ENCODE measurements at regions not wholly inside any gene's neighbourhood (a gene's known extent, or its start where the extent isn't known, plus 50 kb on each side); places are given as distances from the start of the nearest gene placed in this dataset.

DNA sequence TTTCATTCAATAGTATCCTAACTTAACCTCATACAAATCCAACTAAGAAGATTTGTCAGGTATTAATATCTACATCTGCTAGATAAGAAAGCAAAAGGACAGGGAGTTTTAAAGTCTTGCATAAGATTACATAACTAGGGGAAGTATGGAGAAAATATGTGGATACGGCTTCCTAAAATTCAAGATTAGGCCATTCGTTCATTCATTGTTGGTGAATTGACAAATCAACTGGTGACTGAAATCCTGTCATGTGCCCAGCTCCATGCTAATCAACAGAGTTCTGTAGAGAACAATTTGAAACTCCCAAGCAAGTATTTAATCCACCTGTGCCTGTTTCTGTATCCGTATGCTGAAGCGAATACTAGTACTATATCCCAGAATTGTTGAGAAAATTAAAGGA is 260.9 kb upstream of the USP15 start:
- Histone ChIP-seq H2AFZ (no peak overlapping the region), H3K36me3 (ENCODE audit: low read depth) (no peaks in the 10 kb centered on the region), H3K4me3 (no peak overlapping the region), H3K9me2 (ENCODE audit: insufficient read depth) (no peaks in the 10 kb centered on the region), H3K79me2 (ENCODE audit: insufficient read depth) (no peaks in the 10 kb centered on the region), H3K9me3 (ENCODE audit: low read depth) (no peaks in the 10 kb centered on the region), H3K27ac (no peak overlapping the region), H3K4me2 (ENCODE audit: unreplicated experiment) (no peak overlapping the region), H3K9ac (no peak overlapping the region), H4K20me1 (ENCODE audit: insufficient read depth) (no peaks in the 10 kb centered on the region), H3K4me1 (ENCODE audit: insufficient read depth) (no peaks in the 10 kb centered on the region), H3K27me3 (replicated peaks; ENCODE audit: insufficient read depth) (no peaks in the 10 kb centered on the region), H3F3A (ENCODE audit: insufficient read depth) (no peaks in the 10 kb centered on the region)
- no peak for DNase-seq
- 52 to 62% methylated on average over 4 of the region's 4 CpGs for WGBS, 2 experiments (ENCODE audit: low coverage in 1 of 2, low lambda C conversion rate in 2 of 2, missing lambda C conversion rate in 2 of 2)
- TF ChIP-seq EZH2 (IDR thresholded peaks at IDR 0.05; ENCODE audit: insufficient read depth, poor library complexity, severe bottlenecking) (no peak), EZH2phosphoT487 (IDR thresholded peaks at IDR 0.05; ENCODE audit: insufficient read depth, low read depth) (no peak)
- in situ Hi-C loops (cut with MboI) = no loop called here

DNA sequence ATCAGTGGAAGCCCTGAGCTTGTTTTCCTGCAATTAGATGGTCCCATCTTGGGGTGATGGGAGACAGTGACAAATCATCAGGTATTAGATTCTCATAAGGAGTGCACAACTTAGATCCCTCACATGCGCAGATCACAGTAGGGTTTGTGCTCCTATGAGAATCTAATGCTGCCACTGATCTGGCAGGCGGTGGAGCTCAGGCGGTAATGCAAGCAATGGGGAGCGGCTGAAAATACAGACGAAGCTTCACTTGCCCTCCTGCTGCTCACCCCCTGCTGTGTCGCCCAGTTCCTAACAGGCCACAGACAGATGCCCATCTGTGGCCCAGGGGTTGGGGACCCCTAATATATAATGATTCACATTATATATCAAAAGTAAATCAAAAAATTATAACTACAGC is 258.8 kb upstream of the USP15 start:
- Histone ChIP-seq H3K9me2 (ENCODE audit: insufficient read depth) (no peaks in the 10 kb centered on the region), H3K9ac (no peak overlapping the region), H3K27me3 (replicated peaks; ENCODE audit: insufficient read depth) (no peaks in the 10 kb centered on the region), H4K20me1 (ENCODE audit: insufficient read depth) (no peaks in the 10 kb centered on the region), H3K4me2 (ENCODE audit: unreplicated experiment) (no peak overlapping the region), H3K4me3 (no peak overlapping the region), H2AFZ (no peak overlapping the region), H3K4me1 (ENCODE audit: insufficient read depth) (no peaks in the 10 kb centered on the region), H3K27ac (no peak overlapping the region), H3K9me3 (ENCODE audit: low read depth) (no peaks in the 10 kb centered on the region), H3K36me3 (ENCODE audit: low read depth) (no peaks in the 10 kb centered on the region), H3K79me2 (ENCODE audit: insufficient read depth) (no peaks in the 10 kb centered on the region), H3F3A (ENCODE audit: insufficient read depth) (no peaks in the 10 kb centered on the region)
- TF ChIP-seq EZH2phosphoT487 (IDR thresholded peaks at IDR 0.05; ENCODE audit: insufficient read depth, low read depth) (no peak), EZH2 (IDR thresholded peaks at IDR 0.05; ENCODE audit: insufficient read depth, poor library complexity, severe bottlenecking) (no peak)
- in situ Hi-C loops (cut with MboI) = no loop called here
- DNase-seq = no peak
- 71 to 81% methylated on average over 6 of the region's 6 CpGs for WGBS, 2 experiments (ENCODE audit: low coverage in 1 of 2, low lambda C conversion rate in 2 of 2, missing lambda C conversion rate in 2 of 2)

DNA sequence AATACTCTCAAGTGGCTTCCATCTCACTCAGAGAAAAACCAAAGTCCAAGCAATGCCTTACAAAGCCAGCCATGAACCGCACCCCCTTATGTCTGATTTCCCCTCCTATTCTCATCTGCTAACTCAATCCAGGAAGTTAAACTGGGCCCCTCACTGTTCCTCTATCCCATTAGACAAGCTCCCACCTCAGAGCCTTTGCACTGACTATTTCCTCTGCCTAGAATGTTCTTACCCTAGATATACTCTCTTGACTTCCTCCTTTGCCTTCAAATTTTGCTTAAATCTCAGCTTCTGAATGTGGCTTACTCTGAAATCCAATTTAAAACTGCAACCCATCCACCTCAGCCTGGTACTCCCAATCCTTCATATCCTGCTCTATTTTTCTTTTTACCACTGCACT is 257.0 kb upstream of the USP15 start:
- Histone ChIP-seq H3K9me3 (ENCODE audit: low read depth) (no peaks in the 10 kb centered on the region), H3K27me3 (replicated peaks; ENCODE audit: insufficient read depth) (no peaks in the 10 kb centered on the region), H3K36me3 (ENCODE audit: low read depth) (no peaks in the 10 kb centered on the region), H3K9ac (no peak overlapping the region), H3F3A (ENCODE audit: insufficient read depth) (no peaks in the 10 kb centered on the region), H3K4me3 (no peak overlapping the region), H3K79me2 (ENCODE audit: insufficient read depth) (no peaks in the 10 kb centered on the region), H2AFZ (no peak overlapping the region), H3K27ac (no peak overlapping the region), H3K4me2 (ENCODE audit: unreplicated experiment) (no peak overlapping the region), H3K9me2 (ENCODE audit: insufficient read depth) (no peaks in the 10 kb centered on the region), H4K20me1 (ENCODE audit: insufficient read depth) (no peaks in the 10 kb centered on the region), H3K4me1 (ENCODE audit: insufficient read depth) (no peaks in the 10 kb centered on the region)
- no peak for DNase-seq
- TF ChIP-seq EZH2phosphoT487 (IDR thresholded peaks at IDR 0.05; ENCODE audit: insufficient read depth, low read depth) (no peak), EZH2 (IDR thresholded peaks at IDR 0.05; ENCODE audit: insufficient read depth, poor library complexity, severe bottlenecking) (no peak)
- WGBS, 2 experiments (ENCODE audit: low coverage in 1 of 2, low lambda C conversion rate in 2 of 2, missing lambda C conversion rate in 2 of 2) = 83% methylated on average over 1 of the region's 1 CpG
- in situ Hi-C loops (cut with MboI) = no loop called here

DNA sequence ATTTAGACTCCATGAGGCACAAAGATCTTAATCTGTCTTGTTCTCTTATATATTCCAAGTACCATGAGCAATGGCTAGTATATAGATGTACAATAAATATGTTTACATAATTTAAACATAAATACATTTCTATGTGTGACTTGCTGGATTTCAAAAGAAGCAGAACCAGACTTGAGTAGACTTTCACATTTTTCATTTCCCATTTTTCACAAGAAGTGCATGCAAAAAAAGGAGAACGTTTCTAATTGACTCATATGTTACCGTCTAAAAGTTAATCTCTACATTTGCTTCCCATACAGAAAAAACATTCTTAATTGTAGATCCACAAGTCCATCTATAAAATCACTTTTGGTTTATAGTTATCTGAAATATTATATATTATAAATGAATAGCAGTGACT is 256.5 kb upstream of the USP15 start:
- in situ Hi-C loops (cut with MboI) = no loop called here
- H3K9ac ChIP-seq = no peak overlapping the region
- 65 to 74% methylated on average over 2 of the region's 2 CpGs for WGBS, 2 experiments (ENCODE audit: low coverage in 1 of 2, low lambda C conversion rate in 2 of 2, missing lambda C conversion rate in 2 of 2)
- DNase-seq = no peak
- no peak overlapping the region for H2AFZ ChIP-seq
- no peaks in the 10 kb centered on the region for H3K9me2 ChIP-seq (ENCODE audit: insufficient read depth)
- H3K27me3 ChIP-seq (replicated peaks; ENCODE audit: insufficient read depth) = no peaks in the 10 kb centered on the region
- no peaks in the 10 kb centered on the region for H3F3A ChIP-seq (ENCODE audit: insufficient read depth)
- H3K4me2 ChIP-seq (ENCODE audit: unreplicated experiment) = no peak overlapping the region
- H3K27ac ChIP-seq = no peak overlapping the region
- H4K20me1 ChIP-seq (ENCODE audit: insufficient read depth) = no peaks in the 10 kb centered on the region
- H3K4me1 ChIP-seq (ENCODE audit: insufficient read depth) = no peaks in the 10 kb centered on the region
- no peaks in the 10 kb centered on the region for H3K79me2 ChIP-seq (ENCODE audit: insufficient read depth)
- no peak overlapping the region for H3K4me3 ChIP-seq
- H3K9me3 ChIP-seq (ENCODE audit: low read depth) = no peaks in the 10 kb centered on the region
- TF ChIP-seq EZH2 (IDR thresholded peaks at IDR 0.05; ENCODE audit: insufficient read depth, poor library complexity, severe bottlenecking) (no peak), EZH2phosphoT487 (IDR thresholded peaks at IDR 0.05; ENCODE audit: insufficient read depth, low read depth) (no peak)
- no peaks in the 10 kb centered on the region for H3K36me3 ChIP-seq (ENCODE audit: low read depth)

DNA sequence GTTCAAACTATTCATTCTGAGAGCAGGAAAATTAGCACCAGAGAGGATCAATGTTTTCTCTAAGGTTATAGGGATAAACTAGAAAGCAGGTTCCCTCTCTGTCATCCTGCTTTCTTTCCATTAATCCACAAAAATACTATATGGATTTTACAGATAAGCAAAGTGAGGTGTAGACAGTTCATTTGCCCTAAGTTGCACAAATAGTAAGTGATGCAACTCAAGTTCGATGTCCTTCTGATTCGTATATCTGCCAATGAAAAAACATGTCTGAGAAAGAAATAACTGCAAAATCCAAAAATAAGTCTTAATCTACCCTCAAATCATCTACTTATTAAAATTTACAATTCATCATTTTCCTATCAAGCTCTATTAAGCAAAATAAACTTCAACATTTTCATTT is 254.6 kb upstream of the USP15 start:
- in situ Hi-C loops (cut with MboI) = no loop called here

More for the DNA sequence above, 254.6 kb upstream of the USP15 start:
- Histone ChIP-seq H3K27me3 (replicated peaks; ENCODE audit: insufficient read depth) (no peaks in the 10 kb centered on the region), H3K4me3 (no peak overlapping the region), H3F3A (ENCODE audit: insufficient read depth) (no peaks in the 10 kb centered on the region), H3K27ac (no peak overlapping the region), H3K4me2 (ENCODE audit: unreplicated experiment) (no peak overlapping the region), H3K9me2 (ENCODE audit: insufficient read depth) (no peaks in the 10 kb centered on the region), H3K9me3 (ENCODE audit: low read depth) (no peaks in the 10 kb centered on the region), H3K36me3 (ENCODE audit: low read depth) (no peaks in the 10 kb centered on the region), H3K79me2 (ENCODE audit: insufficient read depth) (no peaks in the 10 kb centered on the region), H3K9ac (no peak overlapping the region), H3K4me1 (ENCODE audit: insufficient read depth) (no peaks in the 10 kb centered on the region), H4K20me1 (ENCODE audit: insufficient read depth) (no peaks in the 10 kb centered on the region), H2AFZ (no peak overlapping the region)
- TF ChIP-seq EZH2 (IDR thresholded peaks at IDR 0.05; ENCODE audit: insufficient read depth, poor library complexity, severe bottlenecking) = no peak
- TF ChIP-seq EZH2phosphoT487 (IDR thresholded peaks at IDR 0.05; ENCODE audit: insufficient read depth, low read depth) = no peak
- 20 to 35% methylated on average over 2 of the region's 2 CpGs for WGBS, 2 experiments (ENCODE audit: low coverage in 1 of 2, low lambda C conversion rate in 2 of 2, missing lambda C conversion rate in 2 of 2)
- DNase-seq = no peak
